H1 (cell line): ENCODE measurements at regions not wholly inside any gene's neighbourhood (a gene's known extent, or its start where the extent isn't known, plus 50 kb on each side); places are given as distances from the start of the nearest gene placed in this dataset.

Experiments used
- BCL11A ChIP-seq, 2 experiments: IDR thresholded peaks; one replicate each; pipeline ENCODE4 v1.6.1; 2011; ENCODE audit warnings: low read depth in 2 of 2, low read length in 2 of 2, mild to moderate bottlenecking in 2 of 2
- BRCA1 ChIP-seq: IDR thresholded peaks from 2 replicates; pipeline ENCODE4 v1.6.1; 2012; ENCODE audit warnings: low read depth, low read length, improper control_type of control experiment
- CHD1 ChIP-seq: IDR thresholded peaks from 2 replicates; pipeline ENCODE4 v1.6.1; 2012; ENCODE audit warnings: low read depth, low read length, improper control_type of control experiment
- HDAC6 ChIP-seq: IDR thresholded peaks from one replicate; pipeline ENCODE4 v1.7.1; 2012; ENCODE audit warnings: low read depth, mild to moderate bottlenecking, inconsistent platforms, low read length, moderate library complexity
- NANOG ChIP-seq: IDR thresholded peaks from 2 replicates; pipeline ENCODE4 v1.6.1; 2011; ENCODE audit warnings: low read length, low read depth, mild to moderate bottlenecking, inconsistent platforms; ENCODE audit not compliant: insufficient read depth, poor library complexity, severe bottlenecking
- TBP ChIP-seq: IDR thresholded peaks from 2 replicates; pipeline ENCODE4 v1.6.1; 2011; ENCODE audit warnings: low read depth, low read length, improper control_type of control experiment
- TF ChIP-seq, protein P1 (sequence below), 3 experiments: IDR thresholded peaks; 1 replicate in 2 of 3; 2 replicates in 1 of 3; pipeline versions ENCODE4 v1.5.1 to v1.6.1; 2011; ENCODE audit warnings: low read length in 3 of 3, mild to moderate bottlenecking in 3 of 3, inconsistent platforms in 2 of 3, low read depth in 1 of 3, moderate library complexity in 1 of 3; ENCODE audit not compliant: insufficient read depth in 1 of 3; ENCODE audit errors: control extremely low read depth in 1 of 3

DNA sequence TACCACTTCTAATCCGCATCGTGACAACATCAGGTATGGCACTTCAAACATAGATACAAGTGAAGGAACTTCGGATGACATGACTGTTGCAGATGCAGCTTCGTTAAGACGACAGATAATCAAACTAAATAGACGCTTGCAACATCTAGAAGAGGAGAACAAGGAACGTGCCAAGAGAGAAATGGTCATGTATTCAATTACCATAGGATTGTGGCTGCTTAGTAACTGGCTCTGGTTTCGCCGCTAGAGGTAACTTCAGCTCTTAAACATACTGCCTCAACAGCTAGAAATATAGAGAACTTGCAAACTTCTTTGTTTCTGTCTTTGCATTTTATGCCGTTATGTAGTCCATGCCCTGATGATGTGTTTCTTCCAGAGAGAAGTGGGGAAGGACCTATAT, 530.8 kb upstream of the DIPK2B start (continued):
- TF ChIP-seq, protein P1, sequence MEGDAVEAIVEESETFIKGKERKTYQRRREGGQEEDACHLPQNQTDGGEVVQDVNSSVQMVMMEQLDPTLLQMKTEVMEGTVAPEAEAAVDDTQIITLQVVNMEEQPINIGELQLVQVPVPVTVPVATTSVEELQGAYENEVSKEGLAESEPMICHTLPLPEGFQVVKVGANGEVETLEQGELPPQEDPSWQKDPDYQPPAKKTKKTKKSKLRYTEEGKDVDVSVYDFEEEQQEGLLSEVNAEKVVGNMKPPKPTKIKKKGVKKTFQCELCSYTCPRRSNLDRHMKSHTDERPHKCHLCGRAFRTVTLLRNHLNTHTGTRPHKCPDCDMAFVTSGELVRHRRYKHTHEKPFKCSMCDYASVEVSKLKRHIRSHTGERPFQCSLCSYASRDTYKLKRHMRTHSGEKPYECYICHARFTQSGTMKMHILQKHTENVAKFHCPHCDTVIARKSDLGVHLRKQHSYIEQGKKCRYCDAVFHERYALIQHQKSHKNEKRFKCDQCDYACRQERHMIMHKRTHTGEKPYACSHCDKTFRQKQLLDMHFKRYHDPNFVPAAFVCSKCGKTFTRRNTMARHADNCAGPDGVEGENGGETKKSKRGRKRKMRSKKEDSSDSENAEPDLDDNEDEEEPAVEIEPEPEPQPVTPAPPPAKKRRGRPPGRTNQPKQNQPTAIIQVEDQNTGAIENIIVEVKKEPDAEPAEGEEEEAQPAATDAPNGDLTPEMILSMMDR (IDR thresholded peaks at IDR 0.05; ENCODE audit: control extremely low read depth in 1 of 3, insufficient read depth in 1 of 3, low read depth in 1 of 3, low read length in 3 of 3), result no peak
- TF ChIP-seq HDAC6 (no peak), BCL11A (IDR thresholded peaks at IDR 0.05; ENCODE audit: low read depth in 2 of 2, low read length in 2 of 2) (no peak), BRCA1 (no peak), TBP (no peak), NANOG (no peak), CHD1 (no peak)
